GM21390 (cell line): ENCODE measurements at regions not wholly inside any gene's neighbourhood (a gene's known extent, or its start where the extent isn't known, plus 50 kb on each side); places are given as distances from the start of the nearest gene placed in this dataset.
"Not testable (repeated sequence)": the region's sequence is repeated elsewhere in the genome, so short reads cannot be mapped to it uniquely, and the experiment has no call there.

Experiments
- ATAC-seq: cut with Tn5 transposase; IDR thresholded peaks from one replicate; pipeline ENCODE4 v1.9.1; 2021; ENCODE audit not compliant: unreplicated experiment

GRCh38 chr1:104135036-104135435 lies 385.3 kb downstream of the AMY1C start:
- ATAC-seq = not testable (repeated sequence)

- ATAC-seq = no peak
Measured at GRCh38 chr1:104136621-104137020, 386.9 kb downstream of the AMY1C start.

DNA sequence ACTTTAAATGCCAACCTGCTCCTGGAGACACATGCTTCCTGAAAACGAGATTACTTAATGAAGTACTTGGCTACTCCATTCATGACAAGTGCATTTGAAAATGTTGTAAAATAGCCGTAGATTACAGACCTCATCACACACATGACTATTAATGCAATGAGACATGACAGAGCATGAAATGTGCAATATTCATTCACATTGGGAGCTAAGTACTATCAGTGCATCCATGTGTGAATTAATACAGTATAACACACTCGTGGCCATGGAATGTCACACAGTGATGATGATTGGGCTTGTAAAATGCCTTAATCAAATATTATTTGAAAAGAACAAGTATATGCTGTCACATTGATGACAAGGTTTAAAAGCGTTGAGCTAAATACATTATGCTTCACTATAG lies 407.0 kb downstream of the AMY1C start:
- no peak for ATAC-seq

GRCh38 chr1:104163912-104164476 lies 414.3 kb downstream of the AMY1C start:
- ATAC-seq = no peak

DNA sequence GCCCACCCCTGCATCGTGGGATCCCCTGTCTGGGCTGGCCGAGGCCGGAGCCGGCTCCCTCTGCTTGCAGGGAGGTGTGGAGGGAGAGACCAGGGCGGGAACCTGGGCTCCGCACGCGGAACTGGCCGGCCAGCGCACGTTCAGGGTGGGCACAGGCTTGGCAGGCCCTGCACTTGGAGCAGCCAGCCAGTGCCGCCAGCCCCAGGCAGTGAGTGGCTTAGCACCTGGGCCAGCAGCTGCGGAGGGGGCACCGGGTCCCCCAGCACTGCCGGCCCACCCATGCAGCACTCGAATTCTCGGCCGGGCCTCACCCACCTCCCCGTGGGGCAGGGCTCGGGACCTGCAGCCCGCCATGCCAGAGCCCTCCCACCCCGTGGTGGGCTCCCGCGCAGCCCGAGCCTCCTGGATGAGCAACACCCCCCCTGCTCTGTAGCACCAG lies 422.6 kb downstream of the AMY1C start:
- no peak for ATAC-seq

GRCh38 chr1:104182251-104182650 lies 432.6 kb downstream of the AMY1C start:
- no peak for ATAC-seq

- ATAC-seq = no peak
Measured at GRCh38 chr1:104189207-104189606, 439.5 kb downstream of the AMY1C start.

DNA sequence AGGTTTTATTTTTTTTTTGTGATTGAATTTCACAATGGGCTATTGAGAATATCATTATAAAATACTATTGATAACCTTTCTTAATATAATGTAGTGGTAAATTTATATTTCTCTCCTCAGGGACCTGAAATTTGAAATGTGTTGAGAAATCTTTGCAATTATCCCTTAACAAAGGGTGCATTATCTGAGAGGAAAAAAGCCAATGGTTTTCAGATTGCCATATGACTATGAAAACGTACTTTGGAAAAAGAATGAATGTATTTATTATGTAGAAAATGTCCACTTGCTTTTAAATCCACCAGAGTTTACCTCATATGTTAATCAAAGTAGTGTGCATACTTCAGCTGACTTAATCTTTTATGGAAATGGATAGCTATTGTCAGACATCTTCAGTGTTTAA lies 441.1 kb downstream of the AMY1C start:
- ATAC-seq = no peak

DNA sequence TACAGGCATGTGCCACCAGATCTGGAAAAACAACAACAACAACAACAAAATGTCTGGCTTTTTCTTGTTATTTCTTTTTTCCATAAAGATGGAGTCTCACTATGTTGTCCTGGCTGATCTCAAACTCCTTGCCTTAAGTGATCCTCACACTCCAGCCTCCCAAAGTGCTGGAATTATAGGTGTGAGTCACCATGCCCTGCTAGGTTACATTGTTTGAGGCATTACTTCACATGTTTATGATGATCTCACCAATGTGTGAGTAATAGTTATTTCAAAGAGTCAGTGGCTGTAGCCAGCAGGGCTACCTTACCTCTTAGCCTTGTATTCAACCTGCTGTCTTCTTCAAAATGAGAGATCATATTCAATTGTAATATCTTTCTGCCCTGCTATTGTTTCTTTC lies 445.7 kb downstream of the AMY1C start:
- ATAC-seq = no peak

GRCh38 chr1:104196136-104196535 lies 446.4 kb downstream of the AMY1C start:
- ATAC-seq = no peak

DNA sequence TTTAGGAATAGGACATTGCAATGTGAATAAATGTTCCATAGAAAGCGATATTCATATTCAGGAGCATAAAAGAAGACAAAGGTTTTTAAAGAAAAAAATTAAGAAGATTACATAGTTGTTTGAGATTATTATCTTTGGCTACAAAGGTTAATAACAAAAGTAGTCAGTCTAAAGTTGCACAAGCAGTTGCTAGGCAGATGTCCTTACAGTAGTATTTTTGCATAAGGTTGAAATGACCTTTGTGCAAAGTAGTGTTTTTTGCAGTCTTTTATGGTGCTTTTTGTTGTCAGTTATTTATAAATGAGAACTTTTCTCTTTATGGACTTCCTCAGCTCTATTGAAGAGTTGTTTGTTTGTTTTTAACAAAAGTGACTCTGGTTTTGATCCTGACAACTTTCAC lies 447.8 kb downstream of the AMY1C start:
- ATAC-seq = no peak

- no peak for ATAC-seq
Measured at GRCh38 chr1:104212239-104212638, 462.5 kb downstream of the AMY1C start.

DNA sequence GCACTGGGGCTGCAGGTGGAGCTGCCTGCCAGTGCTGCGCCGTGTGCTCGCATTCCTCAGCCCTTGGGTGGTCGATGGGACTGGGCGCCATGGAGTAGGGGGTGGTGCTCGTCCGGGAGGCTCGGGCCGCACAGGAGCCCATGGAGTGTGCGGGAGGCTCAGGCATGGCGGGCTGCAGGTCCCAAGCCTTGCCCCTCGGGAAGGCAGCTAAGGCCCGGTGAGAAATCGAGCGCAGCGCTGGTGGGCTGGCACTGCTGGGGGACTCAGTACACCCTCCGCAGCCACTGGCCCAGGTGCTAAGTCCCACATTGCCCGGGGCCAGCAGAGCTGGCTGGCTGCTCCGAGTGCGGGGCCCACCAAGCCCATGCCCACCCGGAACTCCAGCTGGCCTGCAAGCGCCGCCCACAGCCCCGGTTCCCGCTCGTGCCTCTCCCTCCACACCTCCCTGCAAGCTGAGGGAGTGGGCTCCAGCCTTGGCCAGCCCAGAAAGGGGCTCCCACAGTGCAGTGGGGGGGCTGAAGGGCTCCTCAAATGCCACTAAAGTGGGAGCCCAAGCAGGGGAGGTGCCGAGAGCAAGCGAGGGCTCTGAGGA lies 467.8 kb downstream of the AMY1C start:
- ATAC-seq = not testable (repeated sequence)

DNA sequence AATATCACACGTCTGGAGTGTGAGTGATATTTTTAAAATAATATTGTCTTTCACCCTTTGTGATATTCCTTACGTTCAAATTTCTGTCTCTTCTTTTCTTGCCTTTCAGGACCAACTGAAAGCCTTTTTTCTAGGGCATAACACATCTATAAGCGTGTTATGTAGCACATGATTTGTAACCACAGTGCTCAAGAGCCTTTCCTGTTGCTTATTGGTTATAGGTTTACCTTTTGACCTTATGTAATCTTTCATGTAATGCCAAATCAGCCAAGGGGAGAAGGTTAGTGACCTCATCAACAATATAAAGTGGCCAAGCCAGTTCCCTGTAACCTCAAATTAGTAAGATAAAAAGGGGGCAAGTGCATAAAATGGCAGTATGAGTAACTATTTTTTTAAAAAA lies 480.2 kb downstream of the AMY1C start:
- no peak for ATAC-seq

DNA sequence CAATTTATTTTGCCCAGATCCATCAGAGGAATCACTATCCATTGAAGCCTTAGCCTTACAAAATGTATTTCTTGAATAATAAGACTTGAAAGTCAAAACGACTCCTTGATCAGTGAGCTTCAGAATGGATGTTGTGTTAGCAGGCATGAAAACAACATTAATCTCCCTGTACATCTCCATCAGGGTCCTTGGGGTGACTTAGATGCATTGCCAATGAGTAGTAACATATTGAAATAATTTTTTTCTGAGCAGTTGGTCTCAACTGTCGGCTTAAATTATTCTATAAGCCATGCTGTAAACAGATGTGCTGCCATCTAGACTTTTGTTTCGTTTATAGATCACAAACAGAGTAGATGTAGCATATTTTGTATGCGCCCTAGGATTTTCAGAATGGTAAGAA lies 482.0 kb downstream of the AMY1C start:
- ATAC-seq = no peak

- no peak for ATAC-seq
Measured at GRCh38 chr1:104235141-104235540, 485.4 kb downstream of the AMY1C start.

DNA sequence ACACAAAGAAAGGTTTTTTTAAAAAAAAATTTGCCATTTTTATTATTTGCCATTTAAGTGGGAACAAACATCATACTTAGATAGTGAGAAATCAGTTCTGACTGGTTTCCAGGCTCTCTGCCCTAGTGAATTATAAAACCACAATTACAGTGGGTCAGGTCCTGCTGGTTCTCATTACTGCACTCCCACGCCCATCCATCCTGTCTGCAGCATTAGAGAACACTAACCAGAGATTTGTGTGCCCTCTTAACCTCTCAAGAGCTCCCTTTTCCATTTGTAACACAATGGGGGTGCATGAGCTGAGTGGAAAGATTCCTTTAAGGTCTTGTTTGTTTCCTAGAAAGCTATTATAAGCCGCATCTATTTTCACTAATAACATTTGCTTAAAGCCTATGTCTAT lies 489.3 kb downstream of the AMY1C start:
- ATAC-seq = no peak

GRCh38 chr1:104248385-104248784 lies 498.7 kb downstream of the AMY1C start:
- ATAC-seq = no peak

DNA sequence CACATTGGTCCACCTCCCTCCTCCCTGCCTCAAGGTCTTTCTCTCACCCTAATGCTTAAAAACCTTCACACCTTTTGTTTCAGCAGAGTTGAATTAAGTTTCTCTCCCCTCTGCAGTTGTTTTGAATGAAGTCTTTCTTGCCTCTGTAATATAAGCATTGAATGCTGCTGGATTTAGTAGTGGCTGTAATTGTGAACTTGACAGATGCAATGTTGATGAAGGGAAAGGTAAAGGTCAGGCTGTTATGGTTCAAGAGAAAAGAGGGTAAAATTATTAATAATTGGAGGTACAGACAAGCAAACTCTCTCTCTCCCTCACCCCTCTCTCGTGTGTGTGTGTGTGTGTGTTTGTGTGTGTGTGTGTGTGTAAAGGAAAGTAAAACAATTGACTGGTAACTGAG lies 509.8 kb downstream of the AMY1C start:
- no peak for ATAC-seq

GRCh38 chr1:104263110-104263509 lies 513.4 kb downstream of the AMY1C start:
- ATAC-seq = not testable (repeated sequence)

GRCh38 chr1:104264521-104264920 lies 514.8 kb downstream of the AMY1C start:
- no peak for ATAC-seq

GRCh38 chr1:104265163-104265562 lies 515.5 kb downstream of the AMY1C start:
- no peak for ATAC-seq

GRCh38 chr1:104266612-104267011 lies 516.9 kb downstream of the AMY1C start:
- ATAC-seq = peak; percentile 83
